ENCODE measurements at regions not wholly inside any gene's neighbourhood (a gene's known extent, or its start where the extent isn't known, plus 50 kb on each side); places are given as distances from the start of the nearest gene placed in this dataset.

- Histone ChIP-seq H3K4me3 (ENCODE audit: low read length) (no peak overlapping the region), H3K27ac (ENCODE audit: low read length) (no peak overlapping the region), H3K9me3 (ENCODE audit: control insufficient read depth, insufficient read depth, low read length) (no peaks in the 10 kb centered on the region), H3K27me3 (ENCODE audit: control insufficient read depth, insufficient read depth, low read length) (no peaks in the 10 kb centered on the region), H3K36me3 (ENCODE audit: control insufficient read depth, insufficient read depth, low read length) (no peaks in the 10 kb centered on the region), H3K4me1 (ENCODE audit: control insufficient read depth, insufficient read depth, low read length) (no peaks in the 10 kb centered on the region)
- WGBS (ENCODE audit: insufficient coverage, insufficient read length), result no CpG with 5 or more reads among the region's 8 CpGs
- DNase-seq (ENCODE audit: low read depth, low spot score), result no peak
These were observed 212.3 kb upstream of the B3GAT1 start for GRCh38 chr11:134624166-134624920.

GRCh38 chr11:134623711-134624110, 211.7 kb upstream of the B3GAT1 start:
- Histone ChIP-seq H3K4me1 (ENCODE audit: control insufficient read depth, insufficient read depth, low read length) (no peaks in the 10 kb centered on the region), H3K36me3 (ENCODE audit: control insufficient read depth, insufficient read depth, low read length) (no peaks in the 10 kb centered on the region), H3K9me3 (ENCODE audit: control insufficient read depth, insufficient read depth, low read length) (no peaks in the 10 kb centered on the region), H3K27me3 (ENCODE audit: control insufficient read depth, insufficient read depth, low read length) (no peaks in the 10 kb centered on the region), H3K4me3 (ENCODE audit: low read length) (no peak overlapping the region), H3K27ac (ENCODE audit: low read length) (no peak overlapping the region)
- no CpG with 5 or more reads among the region's 5 CpGs for WGBS (ENCODE audit: insufficient coverage, insufficient read length)
- DNase-seq (ENCODE audit: low read depth, low spot score), result no peak

GRCh38 chr11:134622458-134622857, 210.4 kb upstream of the B3GAT1 start:
- Histone ChIP-seq H3K27me3 (ENCODE audit: control insufficient read depth, insufficient read depth, low read length) (no peaks in the 10 kb centered on the region), H3K27ac (ENCODE audit: low read length) (no peak overlapping the region), H3K4me1 (ENCODE audit: control insufficient read depth, insufficient read depth, low read length) (no peaks in the 10 kb centered on the region), H3K4me3 (ENCODE audit: low read length) (no peak overlapping the region), H3K36me3 (ENCODE audit: control insufficient read depth, insufficient read depth, low read length) (no peaks in the 10 kb centered on the region), H3K9me3 (ENCODE audit: control insufficient read depth, insufficient read depth, low read length) (no peaks in the 10 kb centered on the region)
- WGBS (ENCODE audit: insufficient coverage, insufficient read length), result no CpG with 5 or more reads among the region's 6 CpGs
- no peak for DNase-seq (ENCODE audit: low read depth, low spot score)

GRCh38 chr11:134617360-134617759, 205.3 kb upstream of the B3GAT1 start:
- H3K4me1 ChIP-seq (ENCODE audit: control insufficient read depth, insufficient read depth, low read length), result no peaks in the 10 kb centered on the region
- no CpG with 5 or more reads among the region's 9 CpGs for WGBS (ENCODE audit: insufficient coverage, insufficient read length)
- H3K36me3 ChIP-seq (ENCODE audit: control insufficient read depth, insufficient read depth, low read length), result no peaks in the 10 kb centered on the region
- no peak overlapping the region for H3K27ac ChIP-seq (ENCODE audit: low read length)
- no peak for DNase-seq (ENCODE audit: low read depth, low spot score)
- no peak overlapping the region for H3K4me3 ChIP-seq (ENCODE audit: low read length)
- H3K27me3 ChIP-seq (ENCODE audit: control insufficient read depth, insufficient read depth, low read length), result no peaks in the 10 kb centered on the region
- no peaks in the 10 kb centered on the region for H3K9me3 ChIP-seq (ENCODE audit: control insufficient read depth, insufficient read depth, low read length)

- no peak overlapping the region for H3K27ac ChIP-seq (ENCODE audit: low read length)
- DNase-seq (ENCODE audit: low read depth, low spot score), result no peak
- H3K9me3 ChIP-seq (ENCODE audit: control insufficient read depth, insufficient read depth, low read length), result no peaks in the 10 kb centered on the region
- no peak overlapping the region for H3K4me3 ChIP-seq (ENCODE audit: low read length)
- WGBS (ENCODE audit: insufficient coverage, insufficient read length), result no CpG with 5 or more reads among the region's 8 CpGs
- H3K4me1 ChIP-seq (ENCODE audit: control insufficient read depth, insufficient read depth, low read length), result no peaks in the 10 kb centered on the region
- no peaks in the 10 kb centered on the region for H3K36me3 ChIP-seq (ENCODE audit: control insufficient read depth, insufficient read depth, low read length)
- H3K27me3 ChIP-seq (ENCODE audit: control insufficient read depth, insufficient read depth, low read length), result no peaks in the 10 kb centered on the region
These were observed 204.0 kb upstream of the B3GAT1 start for GRCh38 chr11:134616038-134616437.

- H3K36me3 ChIP-seq (ENCODE audit: control insufficient read depth, insufficient read depth, low read length), result no peaks in the 10 kb centered on the region
- no CpG with 5 or more reads among the region's 5 CpGs for WGBS (ENCODE audit: insufficient coverage, insufficient read length)
- no peaks in the 10 kb centered on the region for H3K4me1 ChIP-seq (ENCODE audit: control insufficient read depth, insufficient read depth, low read length)
- no peaks in the 10 kb centered on the region for H3K9me3 ChIP-seq (ENCODE audit: control insufficient read depth, insufficient read depth, low read length)
- no peak overlapping the region for H3K27ac ChIP-seq (ENCODE audit: low read length)
- no peak overlapping the region for H3K4me3 ChIP-seq (ENCODE audit: low read length)
- no peaks in the 10 kb centered on the region for H3K27me3 ChIP-seq (ENCODE audit: control insufficient read depth, insufficient read depth, low read length)
- no peak for DNase-seq (ENCODE audit: low read depth, low spot score)
These were observed 203.1 kb upstream of the B3GAT1 start for GRCh38 chr11:134615041-134615615.

- no peaks in the 10 kb centered on the region for H3K36me3 ChIP-seq (ENCODE audit: control insufficient read depth, insufficient read depth, low read length)
- no peaks in the 10 kb centered on the region for H3K27me3 ChIP-seq (ENCODE audit: control insufficient read depth, insufficient read depth, low read length)
- no peak overlapping the region for H3K4me3 ChIP-seq (ENCODE audit: low read length)
- no peak overlapping the region for H3K27ac ChIP-seq (ENCODE audit: low read length)
- H3K4me1 ChIP-seq (ENCODE audit: control insufficient read depth, insufficient read depth, low read length), result no peaks in the 10 kb centered on the region
- no CpG with 5 or more reads among the region's 4 CpGs for whole genome bisulfite sequencing (ENCODE audit: insufficient coverage, insufficient read length)
- no peaks in the 10 kb centered on the region for H3K9me3 ChIP-seq (ENCODE audit: control insufficient read depth, insufficient read depth, low read length)
- no peak for DNase-seq (ENCODE audit: low read depth, low spot score)
These were observed 202.1 kb upstream of the B3GAT1 start for GRCh38 chr11:134614141-134614540.

GRCh38 chr11:134613646-134614045, 201.6 kb upstream of the B3GAT1 start:
- no peaks in the 10 kb centered on the region for H3K27me3 ChIP-seq (ENCODE audit: control insufficient read depth, insufficient read depth, low read length)
- H3K9me3 ChIP-seq (ENCODE audit: control insufficient read depth, insufficient read depth, low read length), result no peaks in the 10 kb centered on the region
- WGBS (ENCODE audit: insufficient coverage, insufficient read length), result no CpG with 5 or more reads among the region's 9 CpGs

GRCh38 chr11:134612140-134613030, 200.3 kb upstream of the B3GAT1 start:
- H3K27ac ChIP-seq (ENCODE audit: low read length), result no peak overlapping the region
- no peaks in the 10 kb centered on the region for H3K36me3 ChIP-seq (ENCODE audit: control insufficient read depth, insufficient read depth, low read length)
- no peak for DNase-seq (ENCODE audit: low read depth, low spot score)
- H3K9me3 ChIP-seq (ENCODE audit: control insufficient read depth, insufficient read depth, low read length), result no peaks in the 10 kb centered on the region
- H3K27me3 ChIP-seq (ENCODE audit: control insufficient read depth, insufficient read depth, low read length), result no peaks in the 10 kb centered on the region
- WGBS (ENCODE audit: insufficient coverage, insufficient read length), result no CpG with 5 or more reads among the region's 12 CpGs
- no peaks in the 10 kb centered on the region for H3K4me1 ChIP-seq (ENCODE audit: control insufficient read depth, insufficient read depth, low read length)
- no peak overlapping the region for H3K4me3 ChIP-seq (ENCODE audit: low read length)

More at GRCh38 chr11:134613646-134614045, 201.6 kb upstream of the B3GAT1 start:
- H3K4me3 ChIP-seq (ENCODE audit: low read length), result no peak overlapping the region
- no peak overlapping the region for H3K27ac ChIP-seq (ENCODE audit: low read length)
- H3K4me1 ChIP-seq (ENCODE audit: control insufficient read depth, insufficient read depth, low read length), result no peaks in the 10 kb centered on the region
- H3K36me3 ChIP-seq (ENCODE audit: control insufficient read depth, insufficient read depth, low read length), result no peaks in the 10 kb centered on the region
- DNase-seq (ENCODE audit: low read depth, low spot score), result no peak

GRCh38 chr11:134611537-134611936, 199.5 kb upstream of the B3GAT1 start:
- DNase-seq (ENCODE audit: low read depth, low spot score), result no peak
- no peak overlapping the region for H3K27ac ChIP-seq (ENCODE audit: low read length)
- whole genome bisulfite sequencing (ENCODE audit: insufficient coverage, insufficient read length), result no CpG with 5 or more reads among the region's 8 CpGs
- no peaks in the 10 kb centered on the region for H3K9me3 ChIP-seq (ENCODE audit: control insufficient read depth, insufficient read depth, low read length)
- H3K4me3 ChIP-seq (ENCODE audit: low read length), result no peak overlapping the region
- no peaks in the 10 kb centered on the region for H3K27me3 ChIP-seq (ENCODE audit: control insufficient read depth, insufficient read depth, low read length)
- no peaks in the 10 kb centered on the region for H3K4me1 ChIP-seq (ENCODE audit: control insufficient read depth, insufficient read depth, low read length)
- H3K36me3 ChIP-seq (ENCODE audit: control insufficient read depth, insufficient read depth, low read length), result no peaks in the 10 kb centered on the region

All from iPS DF 6.9 (cell line).